WTC11 (cell line): ENCODE measurements at regions not wholly inside any gene's neighbourhood (a gene's known extent, or its start where the extent isn't known, plus 50 kb on each side); places are given as distances from the start of the nearest gene placed in this dataset.

Experiments
- ATAC-seq: fragments of 200-7000 bp; cut with Tn5 transposase; 2 replicates; pipeline ENCODE4 v1.10.0; 2021; ENCODE audit warnings: mild to moderate bottlenecking, moderate library complexity
- CTCF ChIA-PET: fragments of 300-600 bp; sonication (Branson Sonifier 250); formaldehyde crosslinking; loops from one replicate; lab custom pipeline; 2021; ENCODE audit warnings: antibody characterized with exemption; lab: Charles Lee
- POLR2A ChIA-PET: fragments of 350-600 bp; sonication (Branson Sonifier 250); formaldehyde crosslinking; loops from one replicate; lab custom pipeline; 2021; ENCODE audit warnings: antibody characterized with exemption; lab: Charles Lee
- DNase-seq: peaks from one replicate; pipeline ENCODE4 v3.0.0; 2021; ENCODE audit warnings: low spot score
- H3K27ac Mint-ChIP-seq: 2 replicates; pipeline ENCODE4 v1.8.0; 2021; ENCODE audit warnings: mixed read lengths
- H3K27me3 Mint-ChIP-seq: 2 replicates; pipeline ENCODE4 v1.8.0; 2021; ENCODE audit warnings: low read depth, mild to moderate bottlenecking, moderate library complexity, mixed read lengths
- H3K36me3 Mint-ChIP-seq: 2 replicates; pipeline ENCODE4 v1.8.0; 2021; ENCODE audit warnings: mixed read lengths
- H3K4me1 Mint-ChIP-seq: 2 replicates; pipeline ENCODE4 v1.8.0; 2022; ENCODE audit warnings: mixed read lengths
- H3K4me3 Mint-ChIP-seq: 2 replicates; pipeline ENCODE4 v1.8.0; 2021; ENCODE audit warnings: mild to moderate bottlenecking, moderate library complexity, mixed read lengths
- H3K9me3 Mint-ChIP-seq: 2 replicates; pipeline ENCODE4 v1.8.0; 2021; ENCODE audit warnings: mixed read lengths
- CTCF ChIP-seq: fragments of 200-600 bp; IDR thresholded peaks from 2 replicates; pipeline ENCODE4 v1.8.0; 2022; ENCODE audit warnings: antibody characterized with exemption
- E2F5 ChIP-seq: sonication (generic); formaldehyde crosslinking; IDR thresholded peaks from 2 replicates; pipeline ENCODE4 v1.8.1; 2022; ENCODE audit warnings: mild to moderate bottlenecking, moderate library complexity, missing genetic modification reagents
- ESRRA ChIP-seq: sonication (generic); formaldehyde crosslinking; IDR thresholded peaks from 2 replicates; pipeline ENCODE4 v1.8.1; 2022; ENCODE audit warnings: mild to moderate bottlenecking, missing genetic modification reagents, borderline replicate concordance
- GRHL2 ChIP-seq: fragments of 250-450 bp; sonication (Bioruptor Pico); IDR thresholded peaks from 2 replicates; pipeline ENCODE4 v1.8.0; 2022; ENCODE audit warnings: mild to moderate bottlenecking, moderate library complexity; ENCODE audit not compliant: insufficient replicate concordance, severe bottlenecking
- HMGA2 ChIP-seq: fragments of 250-450 bp; sonication (Bioruptor Pico); IDR thresholded peaks from 2 replicates; pipeline ENCODE4 v1.4.0; 2021; ENCODE audit warnings: mild to moderate bottlenecking, moderate library complexity
- IRF1 ChIP-seq: sonication (generic); formaldehyde crosslinking; IDR thresholded peaks from 2 replicates; pipeline ENCODE4 v1.8.0; 2023; ENCODE audit warnings: missing genetic modification reagents
- KAT7 ChIP-seq: sonication (generic); formaldehyde crosslinking; IDR thresholded peaks from 2 replicates; pipeline ENCODE4 v1.8.1; 2023; ENCODE audit warnings: missing genetic modification reagents, mild to moderate bottlenecking, borderline replicate concordance
- MAX ChIP-seq: sonication (generic); formaldehyde crosslinking; IDR thresholded peaks from 2 replicates; pipeline ENCODE4 v1.8.0; 2022; ENCODE audit warnings: mild to moderate bottlenecking, missing genetic modification reagents
- NFATC4 ChIP-seq: fragments of 250-450 bp; sonication (Bioruptor Pico); IDR thresholded peaks from 2 replicates; pipeline ENCODE4 v1.9.0; 2021; ENCODE audit warnings: mild to moderate bottlenecking
- NFE2L1 ChIP-seq: sonication (generic); formaldehyde crosslinking; IDR thresholded peaks from 2 replicates; pipeline ENCODE4 v1.8.1; 2023; ENCODE audit warnings: missing genetic modification reagents
- TP53 ChIP-seq: sonication (generic); formaldehyde crosslinking; IDR thresholded peaks from 2 replicates; pipeline ENCODE4 v1.8.1; 2023; ENCODE audit warnings: mild to moderate bottlenecking, missing genetic modification reagents
- USF1 ChIP-seq: sonication (generic); formaldehyde crosslinking; IDR thresholded peaks from 2 replicates; pipeline ENCODE4 v1.8.0; 2022; ENCODE audit warnings: mild to moderate bottlenecking, missing genetic modification reagents
- ZNF671 ChIP-seq: fragments of 250-450 bp; sonication (Bioruptor Pico); IDR thresholded peaks from 2 replicates; pipeline ENCODE4 v1.8.0; 2021; ENCODE audit warnings: mild to moderate bottlenecking
- ZSCAN18 ChIP-seq: fragments of 250-450 bp; sonication (Bioruptor Pico); IDR thresholded peaks from 2 replicates; pipeline ENCODE4 v2.1.2; 2022; ENCODE audit warnings: mild to moderate bottlenecking, moderate library complexity
- TF ChIP-seq, protein P1 (sequence below): sonication (generic); formaldehyde crosslinking; IDR thresholded peaks from 2 replicates; pipeline ENCODE4 v1.8.0; 2022; ENCODE audit warnings: missing genetic modification reagents
- TF ChIP-seq, protein P2 (sequence below): fragments of 250-450 bp; sonication (Bioruptor Pico); conservative IDR thresholded peaks from 2 replicates; pipeline ENCODE4 v1.9.0; 2021; ENCODE audit warnings: mild to moderate bottlenecking
- TF ChIP-seq, protein P3 (sequence below): sonication (generic); formaldehyde crosslinking; IDR thresholded peaks from 2 replicates; pipeline ENCODE4 v1.8.1; 2023; ENCODE audit warnings: mild to moderate bottlenecking, missing genetic modification reagents
- TF ChIP-seq, protein P4 (sequence below): sonication (generic); formaldehyde crosslinking; IDR thresholded peaks from 2 replicates; pipeline ENCODE4 v1.8.1; 2023; ENCODE audit warnings: mild to moderate bottlenecking, missing genetic modification reagents

DNA sequence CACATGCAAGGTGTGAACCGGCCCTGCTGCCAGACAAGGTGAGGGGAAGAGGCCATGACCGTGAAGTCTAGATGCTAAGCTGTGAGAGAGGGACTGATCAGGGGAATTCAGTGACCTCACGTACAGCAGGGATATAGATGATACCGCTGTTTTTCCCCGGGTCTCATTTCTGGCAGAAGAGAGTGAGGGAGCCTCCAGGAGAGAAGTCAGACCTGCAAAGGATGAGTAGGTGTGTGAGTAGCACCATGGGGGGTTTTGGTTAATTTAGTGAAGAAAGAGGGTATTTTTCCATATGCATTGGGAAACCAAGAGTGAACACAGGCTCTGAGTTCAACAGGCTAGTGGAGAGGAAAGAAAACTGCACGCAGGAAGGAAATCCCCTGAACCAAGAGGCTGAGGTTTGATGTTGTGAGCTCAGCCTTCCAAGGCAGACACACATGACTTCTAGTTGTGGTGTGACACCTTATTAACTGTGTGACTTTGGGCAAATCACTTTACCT, 127.6 kb upstream of the GATB start:
- CTCF ChIA-PET: no interaction called here
- TF ChIP-seq, protein P1, sequence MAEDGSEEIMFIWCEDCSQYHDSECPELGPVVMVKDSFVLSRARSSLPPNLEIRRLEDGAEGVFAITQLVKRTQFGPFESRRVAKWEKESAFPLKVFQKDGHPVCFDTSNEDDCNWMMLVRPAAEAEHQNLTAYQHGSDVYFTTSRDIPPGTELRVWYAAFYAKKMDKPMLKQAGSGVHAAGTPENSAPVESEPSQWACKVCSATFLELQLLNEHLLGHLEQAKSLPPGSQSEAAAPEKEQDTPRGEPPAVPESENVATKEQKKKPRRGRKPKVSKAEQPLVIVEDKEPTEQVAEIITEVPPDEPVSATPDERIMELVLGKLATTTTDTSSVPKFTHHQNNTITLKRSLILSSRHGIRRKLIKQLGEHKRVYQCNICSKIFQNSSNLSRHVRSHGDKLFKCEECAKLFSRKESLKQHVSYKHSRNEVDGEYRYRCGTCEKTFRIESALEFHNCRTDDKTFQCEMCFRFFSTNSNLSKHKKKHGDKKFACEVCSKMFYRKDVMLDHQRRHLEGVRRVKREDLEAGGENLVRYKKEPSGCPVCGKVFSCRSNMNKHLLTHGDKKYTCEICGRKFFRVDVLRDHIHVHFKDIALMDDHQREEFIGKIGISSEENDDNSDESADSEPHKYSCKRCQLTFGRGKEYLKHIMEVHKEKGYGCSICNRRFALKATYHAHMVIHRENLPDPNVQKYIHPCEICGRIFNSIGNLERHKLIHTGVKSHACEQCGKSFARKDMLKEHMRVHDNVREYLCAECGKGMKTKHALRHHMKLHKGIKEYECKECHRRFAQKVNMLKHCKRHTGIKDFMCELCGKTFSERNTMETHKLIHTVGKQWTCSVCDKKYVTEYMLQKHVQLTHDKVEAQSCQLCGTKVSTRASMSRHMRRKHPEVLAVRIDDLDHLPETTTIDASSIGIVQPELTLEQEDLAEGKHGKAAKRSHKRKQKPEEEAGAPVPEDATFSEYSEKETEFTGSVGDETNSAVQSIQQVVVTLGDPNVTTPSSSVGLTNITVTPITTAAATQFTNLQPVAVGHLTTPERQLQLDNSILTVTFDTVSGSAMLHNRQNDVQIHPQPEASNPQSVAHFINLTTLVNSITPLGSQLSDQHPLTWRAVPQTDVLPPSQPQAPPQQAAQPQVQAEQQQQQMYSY (CRISPR knock-in tag): no peak
- TF ChIP-seq ZNF671 (CRISPR knock-in tag): no peak
- TF ChIP-seq, protein P2, sequence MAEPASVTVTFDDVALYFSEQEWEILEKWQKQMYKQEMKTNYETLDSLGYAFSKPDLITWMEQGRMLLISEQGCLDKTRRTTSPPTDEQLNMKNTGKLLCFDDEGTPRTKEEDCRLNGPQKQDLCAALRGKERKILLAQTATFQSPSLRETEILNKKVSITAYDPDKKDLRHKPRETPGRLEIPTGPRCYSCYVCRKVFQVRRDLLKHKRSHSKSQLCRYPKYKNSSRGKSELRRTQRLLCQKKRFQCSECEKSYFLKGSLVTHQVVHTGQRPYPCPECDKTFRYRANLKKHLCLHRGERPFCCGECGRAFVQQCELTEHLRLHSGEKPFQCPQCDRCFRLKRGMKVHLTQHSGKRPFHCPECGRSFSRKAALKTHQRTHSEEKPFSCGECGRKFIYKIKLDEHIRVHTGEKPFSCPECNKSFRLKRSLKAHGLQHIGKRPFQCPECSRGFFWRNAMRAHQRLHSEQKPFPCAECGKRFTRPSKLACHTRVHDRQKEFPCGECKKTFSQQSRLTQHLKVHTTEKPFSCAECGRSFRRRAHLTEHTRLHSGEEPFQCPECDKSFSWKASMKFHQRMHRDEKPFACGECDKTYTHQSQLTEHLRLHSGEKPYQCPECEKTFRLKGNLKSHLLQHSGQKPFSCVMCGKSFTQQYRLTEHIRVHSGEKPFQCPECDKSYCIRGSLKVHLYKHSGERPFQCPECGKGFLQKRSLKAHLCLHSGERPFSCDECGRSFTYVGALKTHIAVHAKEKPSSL (CRISPR knock-in tag): no peak
- no peak for TF ChIP-seq MAX
- TF ChIP-seq NFE2L1 (CRISPR knock-in tag): no peak
- TF ChIP-seq TP53 (CRISPR knock-in tag): no peak
- no peak for TF ChIP-seq USF1 (CRISPR knock-in tag)
- no peak for TF ChIP-seq CTCF
- TF ChIP-seq, protein P3, sequence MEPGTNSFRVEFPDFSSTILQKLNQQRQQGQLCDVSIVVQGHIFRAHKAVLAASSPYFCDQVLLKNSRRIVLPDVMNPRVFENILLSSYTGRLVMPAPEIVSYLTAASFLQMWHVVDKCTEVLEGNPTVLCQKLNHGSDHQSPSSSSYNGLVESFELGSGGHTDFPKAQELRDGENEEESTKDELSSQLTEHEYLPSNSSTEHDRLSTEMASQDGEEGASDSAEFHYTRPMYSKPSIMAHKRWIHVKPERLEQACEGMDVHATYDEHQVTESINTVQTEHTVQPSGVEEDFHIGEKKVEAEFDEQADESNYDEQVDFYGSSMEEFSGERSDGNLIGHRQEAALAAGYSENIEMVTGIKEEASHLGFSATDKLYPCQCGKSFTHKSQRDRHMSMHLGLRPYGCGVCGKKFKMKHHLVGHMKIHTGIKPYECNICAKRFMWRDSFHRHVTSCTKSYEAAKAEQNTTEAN (CRISPR knock-in tag): no peak
- TF ChIP-seq NFATC4 (CRISPR knock-in tag): no peak
- TF ChIP-seq HMGA2: no peak
- TF ChIP-seq ZSCAN18 (CRISPR knock-in tag): no peak
- TF ChIP-seq, protein P4, sequence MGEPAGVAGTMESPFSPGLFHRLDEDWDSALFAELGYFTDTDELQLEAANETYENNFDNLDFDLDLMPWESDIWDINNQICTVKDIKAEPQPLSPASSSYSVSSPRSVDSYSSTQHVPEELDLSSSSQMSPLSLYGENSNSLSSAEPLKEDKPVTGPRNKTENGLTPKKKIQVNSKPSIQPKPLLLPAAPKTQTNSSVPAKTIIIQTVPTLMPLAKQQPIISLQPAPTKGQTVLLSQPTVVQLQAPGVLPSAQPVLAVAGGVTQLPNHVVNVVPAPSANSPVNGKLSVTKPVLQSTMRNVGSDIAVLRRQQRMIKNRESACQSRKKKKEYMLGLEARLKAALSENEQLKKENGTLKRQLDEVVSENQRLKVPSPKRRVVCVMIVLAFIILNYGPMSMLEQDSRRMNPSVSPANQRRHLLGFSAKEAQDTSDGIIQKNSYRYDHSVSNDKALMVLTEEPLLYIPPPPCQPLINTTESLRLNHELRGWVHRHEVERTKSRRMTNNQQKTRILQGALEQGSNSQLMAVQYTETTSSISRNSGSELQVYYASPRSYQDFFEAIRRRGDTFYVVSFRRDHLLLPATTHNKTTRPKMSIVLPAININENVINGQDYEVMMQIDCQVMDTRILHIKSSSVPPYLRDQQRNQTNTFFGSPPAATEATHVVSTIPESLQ: no peak
- TF ChIP-seq ESRRA (CRISPR knock-in tag): no peak
- no peak for TF ChIP-seq GRHL2 (CRISPR knock-in tag)
- TF ChIP-seq E2F5 (CRISPR knock-in tag): no peak
- no peak for TF ChIP-seq IRF1 (CRISPR knock-in tag)
- no peak for TF ChIP-seq KAT7 (CRISPR knock-in tag)
- H3K27ac Mint-ChIP-seq: no peak overlapping the region
- peaks cover 4% of the 10 kb centered on the region for H3K36me3 Mint-ChIP-seq
- H3K4me3 Mint-ChIP-seq: no peak overlapping the region
- H3K27me3 Mint-ChIP-seq: peaks cover 9% of the 10 kb centered on the region; the same call in 1 of the 2 replicates
- no peak for ATAC-seq
- no peak for DNase-seq
- peaks cover 10% of the 10 kb centered on the region for H3K9me3 Mint-ChIP-seq
- H3K4me1 Mint-ChIP-seq: peaks cover 36% of the 10 kb centered on the region
- POLR2A ChIA-PET: no interaction called here
